ENCODE measurements at regions not wholly inside any gene's neighbourhood (a gene's known extent, or its start where the extent isn't known, plus 50 kb on each side); places are given as distances from the start of the nearest gene placed in this dataset.

GRCh38 chr1:245008761-245009160, 144.4 kb upstream of the HNRNPU start:
- TF ChIP-seq CTCF (IDR thresholded peaks at IDR 0.05) = no peak
- no peak for TF ChIP-seq POLR2A (IDR thresholded peaks at IDR 0.05)

Measured in body of pancreas (tissue), 4 donors.